ENCODE measurements at regions not wholly inside any gene's neighbourhood (a gene's known extent, or its start where the extent isn't known, plus 50 kb on each side); places are given as distances from the start of the nearest gene placed in this dataset.

GRCh38 chr20:22214296-22214695, 370.1 kb downstream of the FOXA2 start:
- no peak for TF ChIP-seq CTCF (IDR thresholded peaks at IDR 0.05)

GRCh38 chr20:22213271-22213670, 371.1 kb downstream of the FOXA2 start:
- Histone ChIP-seq H3K36me3 (no peaks in the 10 kb centered on the region), H3K27ac (no peak overlapping the region), H3K27me3 (no peaks in the 10 kb centered on the region), H3K4me3 (ENCODE audit: low read depth in 1 of 2, low read length in 1 of 2) (no peak overlapping the region), H3K9me3 (no peaks in the 10 kb centered on the region), H3K4me1 (ENCODE audit: control insufficient read depth in 1 of 2, insufficient read depth in 1 of 2, low read depth in 1 of 2, low read length in 1 of 2) (no peaks in the 10 kb centered on the region)
- no peak for TF ChIP-seq CTCF (IDR thresholded peaks at IDR 0.05)

More at GRCh38 chr20:22214296-22214695, 370.1 kb downstream of the FOXA2 start:
- Histone ChIP-seq H3K27me3 (no peaks in the 10 kb centered on the region), H3K9me3 (no peaks in the 10 kb centered on the region), H3K4me1 (ENCODE audit: control insufficient read depth in 1 of 2, insufficient read depth in 1 of 2, low read depth in 1 of 2, low read length in 1 of 2) (no peaks in the 10 kb centered on the region), H3K4me3 (ENCODE audit: low read depth in 1 of 2, low read length in 1 of 2) (no peak overlapping the region), H3K27ac (no peak overlapping the region), H3K36me3 (no peaks in the 10 kb centered on the region)

- no peak overlapping the region for H3K4me3 ChIP-seq (ENCODE audit: low read depth in 1 of 2, low read length in 1 of 2)
- no peaks in the 10 kb centered on the region for H3K27me3 ChIP-seq
- H3K36me3 ChIP-seq: no peaks in the 10 kb centered on the region
- no peaks in the 10 kb centered on the region for H3K4me1 ChIP-seq (ENCODE audit: control insufficient read depth in 1 of 2, insufficient read depth in 1 of 2, low read depth in 1 of 2, low read length in 1 of 2)
- H3K9me3 ChIP-seq: no peaks in the 10 kb centered on the region
- TF ChIP-seq CTCF (IDR thresholded peaks at IDR 0.05): no peak
- no peak overlapping the region for H3K27ac ChIP-seq
Observed at GRCh38 chr20:22207280-22207679, 377.1 kb downstream of the FOXA2 start.

- Histone ChIP-seq H3K4me3 (ENCODE audit: low read depth in 1 of 2, low read length in 1 of 2) (no peak overlapping the region), H3K27me3 (no peaks in the 10 kb centered on the region)
- no peak for TF ChIP-seq CTCF (IDR thresholded peaks at IDR 0.05)
Observed at GRCh38 chr20:22204801-22205200, 379.6 kb downstream of the FOXA2 start.

GRCh38 chr20:22182148-22182547, 402.2 kb downstream of the FOXA2 start:
- Histone ChIP-seq H3K4me1 (ENCODE audit: control insufficient read depth in 1 of 2, insufficient read depth in 1 of 2, low read depth in 1 of 2, low read length in 1 of 2) (no peaks in the 10 kb centered on the region), H3K36me3 (no peaks in the 10 kb centered on the region), H3K4me3 (ENCODE audit: low read depth in 1 of 2, low read length in 1 of 2) (no peak overlapping the region), H3K27ac (no peak overlapping the region), H3K9me3 (no peaks in the 10 kb centered on the region), H3K27me3 (no peaks in the 10 kb centered on the region)
- TF ChIP-seq CTCF (IDR thresholded peaks at IDR 0.05): no peak

More at GRCh38 chr20:22204801-22205200, 379.6 kb downstream of the FOXA2 start:
- no peaks in the 10 kb centered on the region for H3K36me3 ChIP-seq
- no peaks in the 10 kb centered on the region for H3K9me3 ChIP-seq
- no peak overlapping the region for H3K27ac ChIP-seq
- H3K4me1 ChIP-seq (ENCODE audit: control insufficient read depth in 1 of 2, insufficient read depth in 1 of 2, low read depth in 1 of 2, low read length in 1 of 2): no peaks in the 10 kb centered on the region

GRCh38 chr20:22180244-22180643, 404.1 kb downstream of the FOXA2 start:
- Histone ChIP-seq H3K4me1 (ENCODE audit: control insufficient read depth in 1 of 2, insufficient read depth in 1 of 2, low read depth in 1 of 2, low read length in 1 of 2) (no peaks in the 10 kb centered on the region), H3K36me3 (no peaks in the 10 kb centered on the region), H3K9me3 (no peaks in the 10 kb centered on the region), H3K27ac (no peak overlapping the region), H3K4me3 (ENCODE audit: low read depth in 1 of 2, low read length in 1 of 2) (no peak overlapping the region), H3K27me3 (no peaks in the 10 kb centered on the region)
- TF ChIP-seq CTCF (IDR thresholded peaks at IDR 0.05): no peak

All from neutrophil (primary cell).